Ovary (tissue), 3 donors: ENCODE measurements at regions not wholly inside any gene's neighbourhood (a gene's known extent, or its start where the extent isn't known, plus 50 kb on each side); places are given as distances from the start of the nearest gene placed in this dataset.

Experiments
- POLR2A ChIP-seq: fragments of 450-650 bp; IDR thresholded peaks from one replicate; pipeline ENCODE4 v1.6.1; 2017; ENCODE audit warnings: antibody characterized with exemption, mild to moderate bottlenecking, moderate library complexity
- TF ChIP-seq, protein P1 (sequence below), 3 donors: fragments of 450-650 bp in 2 of 3; fragments of 200-600 bp in 1 of 3; IDR thresholded peaks; one replicate each; pipeline versions ENCODE4 v1.5.1 to v1.8.0; 2016 to 2022; ENCODE audit warnings: antibody characterized with exemption in 3 of 3, mild to moderate bottlenecking in 1 of 3
- donor health status: DM: no; HTN: no; CAD: no.

DNA sequence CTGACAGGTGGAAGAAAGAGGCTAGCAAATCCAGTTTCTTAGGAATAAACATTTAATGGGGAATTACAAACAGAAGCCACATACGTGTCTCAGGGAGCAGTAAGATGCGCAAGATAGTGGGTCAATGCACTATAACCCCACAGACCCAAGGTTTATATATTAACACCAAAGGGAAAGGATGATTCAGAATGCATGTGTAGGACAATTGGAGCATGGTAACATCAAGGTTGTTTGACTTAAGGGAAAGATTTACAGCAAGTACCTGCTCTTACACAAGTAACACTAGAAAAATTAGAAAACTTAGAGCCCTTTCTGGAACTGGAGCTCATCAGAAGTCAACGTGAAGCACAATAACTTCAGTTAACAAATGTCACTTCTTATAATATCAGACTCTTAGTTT lies 161.1 kb upstream of the ZWINT start:
- TF ChIP-seq POLR2A, result no peak
- TF ChIP-seq, protein P1, sequence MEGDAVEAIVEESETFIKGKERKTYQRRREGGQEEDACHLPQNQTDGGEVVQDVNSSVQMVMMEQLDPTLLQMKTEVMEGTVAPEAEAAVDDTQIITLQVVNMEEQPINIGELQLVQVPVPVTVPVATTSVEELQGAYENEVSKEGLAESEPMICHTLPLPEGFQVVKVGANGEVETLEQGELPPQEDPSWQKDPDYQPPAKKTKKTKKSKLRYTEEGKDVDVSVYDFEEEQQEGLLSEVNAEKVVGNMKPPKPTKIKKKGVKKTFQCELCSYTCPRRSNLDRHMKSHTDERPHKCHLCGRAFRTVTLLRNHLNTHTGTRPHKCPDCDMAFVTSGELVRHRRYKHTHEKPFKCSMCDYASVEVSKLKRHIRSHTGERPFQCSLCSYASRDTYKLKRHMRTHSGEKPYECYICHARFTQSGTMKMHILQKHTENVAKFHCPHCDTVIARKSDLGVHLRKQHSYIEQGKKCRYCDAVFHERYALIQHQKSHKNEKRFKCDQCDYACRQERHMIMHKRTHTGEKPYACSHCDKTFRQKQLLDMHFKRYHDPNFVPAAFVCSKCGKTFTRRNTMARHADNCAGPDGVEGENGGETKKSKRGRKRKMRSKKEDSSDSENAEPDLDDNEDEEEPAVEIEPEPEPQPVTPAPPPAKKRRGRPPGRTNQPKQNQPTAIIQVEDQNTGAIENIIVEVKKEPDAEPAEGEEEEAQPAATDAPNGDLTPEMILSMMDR (IDR thresholded peaks at IDR 0.05), result no peak
